ENCODE measurements at regions not wholly inside any gene's neighbourhood (a gene's known extent, or its start where the extent isn't known, plus 50 kb on each side); places are given as distances from the start of the nearest gene placed in this dataset.

- ATAC-seq = peak in 2 of 8 donors; percentile 25 to 79
- Histone ChIP-seq H3K36me3 (no peaks in the 10 kb centered on the region), H3K4me1 (peaks cover 0 to 6% (median 0%) of the 10 kb centered on the region in 9 donors), H3K4me3 (no peak overlapping the region), H3K27me3 (no peaks in the 10 kb centered on the region), H3K27ac (no peak overlapping the region), H3K9me3 (no peaks in the 10 kb centered on the region)
- TF ChIP-seq, protein P1, sequence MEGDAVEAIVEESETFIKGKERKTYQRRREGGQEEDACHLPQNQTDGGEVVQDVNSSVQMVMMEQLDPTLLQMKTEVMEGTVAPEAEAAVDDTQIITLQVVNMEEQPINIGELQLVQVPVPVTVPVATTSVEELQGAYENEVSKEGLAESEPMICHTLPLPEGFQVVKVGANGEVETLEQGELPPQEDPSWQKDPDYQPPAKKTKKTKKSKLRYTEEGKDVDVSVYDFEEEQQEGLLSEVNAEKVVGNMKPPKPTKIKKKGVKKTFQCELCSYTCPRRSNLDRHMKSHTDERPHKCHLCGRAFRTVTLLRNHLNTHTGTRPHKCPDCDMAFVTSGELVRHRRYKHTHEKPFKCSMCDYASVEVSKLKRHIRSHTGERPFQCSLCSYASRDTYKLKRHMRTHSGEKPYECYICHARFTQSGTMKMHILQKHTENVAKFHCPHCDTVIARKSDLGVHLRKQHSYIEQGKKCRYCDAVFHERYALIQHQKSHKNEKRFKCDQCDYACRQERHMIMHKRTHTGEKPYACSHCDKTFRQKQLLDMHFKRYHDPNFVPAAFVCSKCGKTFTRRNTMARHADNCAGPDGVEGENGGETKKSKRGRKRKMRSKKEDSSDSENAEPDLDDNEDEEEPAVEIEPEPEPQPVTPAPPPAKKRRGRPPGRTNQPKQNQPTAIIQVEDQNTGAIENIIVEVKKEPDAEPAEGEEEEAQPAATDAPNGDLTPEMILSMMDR (IDR thresholded peaks at IDR 0.05) = no peak
- DNase-seq = no peak
- intact Hi-C loops (cut with DNase I) = no loop called here
- 81 to 82% methylated on average over 2 of the region's 2 CpGs for WGBS, 2 donors
Measured at GRCh38 chr4:99755223-99755944, 61.2 kb upstream of the DAPP1 start.

DNA sequence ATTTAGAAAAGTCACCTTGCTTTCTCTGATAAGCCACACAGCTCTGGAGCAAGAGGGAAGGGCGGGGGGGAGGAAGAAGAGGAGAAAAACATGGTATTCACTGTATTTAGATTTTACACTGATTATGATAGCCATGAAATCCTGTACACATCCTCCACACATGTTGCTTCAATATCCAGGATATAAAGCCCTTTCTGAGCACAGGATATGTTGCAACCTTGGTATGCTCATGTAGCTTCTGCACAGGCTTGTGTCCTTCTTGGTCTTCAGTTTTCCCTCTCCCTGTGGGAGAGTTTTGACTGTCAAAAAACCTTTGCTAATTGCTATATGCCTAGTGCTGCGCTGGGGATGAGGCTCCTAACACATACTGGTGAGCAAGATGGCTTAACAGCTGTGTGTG, 61.9 kb upstream of the DAPP1 start:
- H3K27me3 ChIP-seq = no peaks in the 10 kb centered on the region
- WGBS, 2 donors = 74 to 81% methylated on average over 2 of the region's 2 CpGs
- ATAC-seq (peak in 1 of 8 donors; percentile 33), DNase-seq (no peak)
- H3K27ac ChIP-seq = no peak overlapping the region
- no peaks in the 10 kb centered on the region for H3K36me3 ChIP-seq
- H3K9me3 ChIP-seq = no peaks in the 10 kb centered on the region
- peaks cover 0 to 6% (median 0%) of the 10 kb centered on the region in 9 donors for H3K4me1 ChIP-seq
- TF ChIP-seq, protein P1 (IDR thresholded peaks at IDR 0.05) = no peak
- H3K4me3 ChIP-seq = no peak overlapping the region
- intact Hi-C loops (cut with DNase I) = no loop called here

DNA sequence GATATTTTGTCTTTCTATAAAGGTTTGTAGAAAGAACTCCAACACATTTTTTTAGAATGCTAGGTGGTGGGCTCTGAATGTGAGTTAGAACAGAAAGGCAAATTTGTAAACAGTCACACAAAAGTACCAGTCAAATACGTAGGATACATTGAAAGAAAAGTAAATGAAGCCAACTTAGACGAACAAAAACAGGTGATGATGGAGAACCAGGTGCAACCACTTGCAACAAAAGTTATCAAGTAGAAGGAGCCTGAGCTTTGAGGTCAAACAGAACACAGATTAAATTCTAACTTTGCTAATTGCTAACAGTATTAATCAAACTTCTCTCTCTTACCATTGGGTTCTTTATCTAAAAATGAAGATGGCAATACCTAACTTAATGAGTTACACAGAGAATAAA, 62.7 kb upstream of the DAPP1 start:
- WGBS, 2 donors = 70 to 85% methylated on average over 2 of the region's 2 CpGs
- Histone ChIP-seq H3K36me3 (no peaks in the 10 kb centered on the region), H3K4me3 (no peak overlapping the region), H3K27me3 (no peaks in the 10 kb centered on the region), H3K4me1 (peaks cover 0 to 6% (median 0%) of the 10 kb centered on the region in 9 donors), H3K9me3 (no peaks in the 10 kb centered on the region), H3K27ac (no peak overlapping the region)
- DNase-seq (no peak), ATAC-seq (no peak)
- TF ChIP-seq, protein P1 (IDR thresholded peaks at IDR 0.05) = no peak
- intact Hi-C loops (cut with DNase I) = no loop called here

GRCh38 chr4:99749445-99750391, 66.9 kb upstream of the DAPP1 start:
- no peak overlapping the region for H3K27ac ChIP-seq

More at GRCh38 chr4:99749445-99750391, 66.9 kb upstream of the DAPP1 start:
- intact Hi-C loops (cut with DNase I) = no loop called here
- H3K4me1 ChIP-seq = peaks cover 0 to 3% (median 0%) of the 10 kb centered on the region in 9 donors
- DNase-seq = no peak
- H3K4me3 ChIP-seq = no peak overlapping the region
- no peaks in the 10 kb centered on the region for H3K9me3 ChIP-seq
- ATAC-seq = peak in 1 of 8 donors; percentile 41
- no peaks in the 10 kb centered on the region for H3K27me3 ChIP-seq
- H3K36me3 ChIP-seq = no peaks in the 10 kb centered on the region
- WGBS, 2 donors = 56 to 58% methylated on average over 4 of the region's 4 CpGs
- TF ChIP-seq, protein P1 (IDR thresholded peaks at IDR 0.05) = no peak
